ENCODE measurements at regions not wholly inside any gene's neighbourhood (a gene's known extent, or its start where the extent isn't known, plus 50 kb on each side); places are given as distances from the start of the nearest gene placed in this dataset.

DNA sequence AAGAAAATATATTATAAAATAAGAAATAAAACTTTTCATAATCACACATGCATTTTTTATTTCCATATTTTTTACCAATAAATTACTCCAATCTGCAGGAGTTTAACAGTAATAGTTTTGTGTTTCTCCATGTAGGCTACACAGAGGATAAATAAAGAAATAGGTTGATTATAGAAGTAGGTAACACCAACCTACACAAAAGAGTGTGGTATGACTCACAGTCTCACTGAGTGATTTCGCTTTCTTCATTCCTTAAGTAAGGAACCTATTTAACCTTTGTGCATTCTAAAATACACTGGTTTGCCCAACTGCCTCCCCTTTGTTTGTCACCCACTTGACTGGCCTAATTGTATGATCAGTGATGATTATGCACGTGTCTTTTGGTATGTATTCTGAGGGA, 244.2 kb upstream of the RIMS1 start:
- no peak overlapping the region for H3K27ac ChIP-seq
- no peaks in the 10 kb centered on the region for H3K27me3 ChIP-seq
- no peak overlapping the region for H3K9ac ChIP-seq
- no peaks in the 10 kb centered on the region for H3K79me2 ChIP-seq (ENCODE audit: low read depth)
- H3K4me2 ChIP-seq: no peak overlapping the region
- no peaks in the 10 kb centered on the region for H3K36me3 ChIP-seq
- Mint-ChIP-seq H3K9me3 (no peaks in the 10 kb centered on the region), H3K36me3 (no peaks in the 10 kb centered on the region), H3K27me3 (ENCODE audit: insufficient read depth, low read depth) (no peaks in the 10 kb centered on the region), H3K4me1 (peaks cover 3% of the 10 kb centered on the region), H3K4me3 (no peak overlapping the region), H3K27ac (no peak overlapping the region)
- TF ChIP-seq EZH2 (IDR thresholded peaks at IDR 0.05): no peak
- TF ChIP-seq, protein P1, sequence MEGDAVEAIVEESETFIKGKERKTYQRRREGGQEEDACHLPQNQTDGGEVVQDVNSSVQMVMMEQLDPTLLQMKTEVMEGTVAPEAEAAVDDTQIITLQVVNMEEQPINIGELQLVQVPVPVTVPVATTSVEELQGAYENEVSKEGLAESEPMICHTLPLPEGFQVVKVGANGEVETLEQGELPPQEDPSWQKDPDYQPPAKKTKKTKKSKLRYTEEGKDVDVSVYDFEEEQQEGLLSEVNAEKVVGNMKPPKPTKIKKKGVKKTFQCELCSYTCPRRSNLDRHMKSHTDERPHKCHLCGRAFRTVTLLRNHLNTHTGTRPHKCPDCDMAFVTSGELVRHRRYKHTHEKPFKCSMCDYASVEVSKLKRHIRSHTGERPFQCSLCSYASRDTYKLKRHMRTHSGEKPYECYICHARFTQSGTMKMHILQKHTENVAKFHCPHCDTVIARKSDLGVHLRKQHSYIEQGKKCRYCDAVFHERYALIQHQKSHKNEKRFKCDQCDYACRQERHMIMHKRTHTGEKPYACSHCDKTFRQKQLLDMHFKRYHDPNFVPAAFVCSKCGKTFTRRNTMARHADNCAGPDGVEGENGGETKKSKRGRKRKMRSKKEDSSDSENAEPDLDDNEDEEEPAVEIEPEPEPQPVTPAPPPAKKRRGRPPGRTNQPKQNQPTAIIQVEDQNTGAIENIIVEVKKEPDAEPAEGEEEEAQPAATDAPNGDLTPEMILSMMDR (IDR thresholded peaks at IDR 0.05): no peak
- no peak for TF ChIP-seq EZH2phosphoT487 (IDR thresholded peaks at IDR 0.05)
- no peaks in the 10 kb centered on the region for H3F3A ChIP-seq (ENCODE audit: low read depth)
- no peaks in the 10 kb centered on the region for H3K9me3 ChIP-seq (ENCODE audit: low read depth)
- H3K4me1 ChIP-seq: no peaks in the 10 kb centered on the region
- H3K4me3 ChIP-seq: no peak overlapping the region
- H4K20me1 ChIP-seq (ENCODE audit: low read depth): no peaks in the 10 kb centered on the region
- no peak overlapping the region for H2AFZ ChIP-seq (replicated peaks)
- DNase-seq (ENCODE audit: low spot score): no peak

DNA sequence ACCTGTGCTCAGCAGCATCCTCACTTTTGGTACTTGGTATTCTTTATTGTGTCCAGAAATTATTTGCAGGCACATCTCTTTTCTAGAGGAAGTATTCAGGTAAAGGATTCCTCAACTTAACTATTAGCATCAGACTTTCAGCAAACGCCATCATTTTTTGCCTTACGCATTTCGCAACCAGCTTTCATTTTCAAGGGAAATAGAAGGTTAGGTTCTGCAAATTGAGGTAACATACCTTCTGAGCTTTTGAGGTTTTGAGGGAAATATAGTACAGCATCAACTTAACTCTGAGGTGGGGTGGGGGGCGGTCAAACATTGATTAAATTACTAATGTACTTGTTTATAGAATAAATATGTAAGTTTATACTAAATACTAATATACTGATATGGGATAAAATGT, 243.6 kb upstream of the RIMS1 start:
- Mint-ChIP-seq H3K4me1 (peaks cover 3% of the 10 kb centered on the region), H3K9me3 (no peaks in the 10 kb centered on the region)

DNA sequence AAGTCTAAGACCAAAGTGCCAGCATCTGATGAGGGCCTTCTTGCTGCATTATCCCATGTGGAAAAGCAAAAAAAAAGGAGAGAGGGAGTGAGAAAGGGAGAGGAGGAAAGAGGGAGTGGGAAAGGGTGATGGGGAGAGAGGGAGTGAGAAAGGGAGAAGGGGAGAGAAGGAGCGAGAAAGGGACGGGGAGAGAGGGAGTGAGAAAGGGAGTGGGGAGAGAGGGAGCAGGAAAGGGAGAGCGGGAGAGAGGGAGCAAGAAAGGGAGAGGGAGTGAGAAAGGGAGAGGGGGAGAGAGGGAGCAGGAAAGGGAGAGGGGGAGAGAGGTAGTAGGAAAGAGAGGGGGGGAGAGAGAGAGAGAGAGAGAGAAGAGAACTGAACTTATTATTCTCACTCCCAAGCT, 241.1 kb upstream of the RIMS1 start:
- DNase-seq (ENCODE audit: low spot score): no peak
- H3K9me3 ChIP-seq (ENCODE audit: low read depth): no peaks in the 10 kb centered on the region
- H3F3A ChIP-seq (ENCODE audit: low read depth): no peaks in the 10 kb centered on the region
- H3K4me1 ChIP-seq: no peaks in the 10 kb centered on the region
- H3K27ac ChIP-seq: no peak overlapping the region
- H3K4me1 Mint-ChIP-seq: peaks cover 3% of the 10 kb centered on the region
- H3K4me3 ChIP-seq: no peak overlapping the region
- H3K27ac Mint-ChIP-seq: no peak overlapping the region
- H3K27me3 ChIP-seq: no peaks in the 10 kb centered on the region
- H3K79me2 ChIP-seq (ENCODE audit: low read depth): no peaks in the 10 kb centered on the region
- TF ChIP-seq EZH2phosphoT487 (IDR thresholded peaks at IDR 0.05) (no peak), EZH2 (IDR thresholded peaks at IDR 0.05) (no peak)
- TF ChIP-seq, protein P1 (IDR thresholded peaks at IDR 0.05): no peak
- H3K27me3 Mint-ChIP-seq (ENCODE audit: insufficient read depth, low read depth): no peaks in the 10 kb centered on the region
- no peaks in the 10 kb centered on the region for H4K20me1 ChIP-seq (ENCODE audit: low read depth)
- H3K9me3 Mint-ChIP-seq: no peaks in the 10 kb centered on the region
- H3K36me3 ChIP-seq: no peaks in the 10 kb centered on the region
- no peak overlapping the region for H3K9ac ChIP-seq
- H3K4me3 Mint-ChIP-seq: no peak overlapping the region
- H3K36me3 Mint-ChIP-seq: no peaks in the 10 kb centered on the region
- no peak overlapping the region for H2AFZ ChIP-seq (replicated peaks)
- H3K4me2 ChIP-seq: no peak overlapping the region

More for the DNA sequence above, 243.6 kb upstream of the RIMS1 start:
- no peak for TF ChIP-seq EZH2 (IDR thresholded peaks at IDR 0.05)
- no peaks in the 10 kb centered on the region for H3K27me3 ChIP-seq
- H3K36me3 ChIP-seq: no peaks in the 10 kb centered on the region
- no peak overlapping the region for H3K4me3 ChIP-seq
- no peak overlapping the region for H3K9ac ChIP-seq
- H3F3A ChIP-seq (ENCODE audit: low read depth): no peaks in the 10 kb centered on the region
- H3K36me3 Mint-ChIP-seq: no peaks in the 10 kb centered on the region
- H3K9me3 ChIP-seq (ENCODE audit: low read depth): no peaks in the 10 kb centered on the region
- no peaks in the 10 kb centered on the region for H3K4me1 ChIP-seq
- no peaks in the 10 kb centered on the region for H3K79me2 ChIP-seq (ENCODE audit: low read depth)
- H3K27me3 Mint-ChIP-seq (ENCODE audit: insufficient read depth, low read depth): no peaks in the 10 kb centered on the region
- H3K27ac ChIP-seq: no peak overlapping the region
- no peak overlapping the region for H3K27ac Mint-ChIP-seq
- no peaks in the 10 kb centered on the region for H4K20me1 ChIP-seq (ENCODE audit: low read depth)
- no peak overlapping the region for H2AFZ ChIP-seq (replicated peaks)
- no peak overlapping the region for H3K4me3 Mint-ChIP-seq
- no peak for DNase-seq (ENCODE audit: low spot score)
- H3K4me2 ChIP-seq: no peak overlapping the region

DNA sequence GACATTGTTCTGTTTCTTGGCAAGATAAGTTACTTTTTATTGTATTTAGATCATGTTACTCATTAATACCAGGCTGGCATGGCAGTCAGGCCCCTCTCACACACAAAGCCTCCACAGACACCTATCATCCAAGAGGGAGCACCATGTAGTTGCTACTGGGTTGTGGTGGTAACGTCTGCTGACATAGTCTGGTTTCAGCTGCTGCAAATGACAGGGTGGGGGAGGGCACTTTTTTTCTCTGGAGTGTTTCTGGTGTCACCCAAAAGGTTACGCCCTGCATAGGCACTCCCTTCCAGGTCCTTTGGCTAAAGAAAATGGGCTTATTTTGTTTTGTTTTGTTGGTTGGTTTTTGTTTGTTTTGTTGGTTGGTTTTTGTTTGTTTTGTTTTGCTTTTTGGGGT, 236.4 kb upstream of the RIMS1 start:
- no peak overlapping the region for H2AFZ ChIP-seq (replicated peaks)
- H3K36me3 ChIP-seq: no peaks in the 10 kb centered on the region
- H3K27ac ChIP-seq: no peak overlapping the region
- no peak overlapping the region for H3K27ac Mint-ChIP-seq
- H3K4me1 Mint-ChIP-seq: peaks cover 3% of the 10 kb centered on the region
- H3K4me1 ChIP-seq: no peaks in the 10 kb centered on the region
- H3K4me3 Mint-ChIP-seq: no peak overlapping the region
- no peaks in the 10 kb centered on the region for H3K36me3 Mint-ChIP-seq
- no peaks in the 10 kb centered on the region for H4K20me1 ChIP-seq (ENCODE audit: low read depth)
- no peak for DNase-seq (ENCODE audit: low spot score)
- no peaks in the 10 kb centered on the region for H3F3A ChIP-seq (ENCODE audit: low read depth)
- no peaks in the 10 kb centered on the region for H3K27me3 ChIP-seq
- H3K79me2 ChIP-seq (ENCODE audit: low read depth): no peaks in the 10 kb centered on the region
- no peak overlapping the region for H3K4me3 ChIP-seq
- H3K27me3 Mint-ChIP-seq (ENCODE audit: insufficient read depth, low read depth): peaks cover 2% of the 10 kb centered on the region
- no peak for TF ChIP-seq EZH2phosphoT487 (IDR thresholded peaks at IDR 0.05)
- TF ChIP-seq, protein P1 (IDR thresholded peaks at IDR 0.05): no peak
- no peaks in the 10 kb centered on the region for H3K9me3 Mint-ChIP-seq
- H3K9me3 ChIP-seq (ENCODE audit: low read depth): no peaks in the 10 kb centered on the region
- H3K4me2 ChIP-seq: no peak overlapping the region
- no peak overlapping the region for H3K9ac ChIP-seq

All from neural progenitor cell (in vitro differentiated cells).